ENCODE measurements at regions not wholly inside any gene's neighbourhood (a gene's known extent, or its start where the extent isn't known, plus 50 kb on each side); places are given as distances from the start of the nearest gene placed in this dataset.

DNA sequence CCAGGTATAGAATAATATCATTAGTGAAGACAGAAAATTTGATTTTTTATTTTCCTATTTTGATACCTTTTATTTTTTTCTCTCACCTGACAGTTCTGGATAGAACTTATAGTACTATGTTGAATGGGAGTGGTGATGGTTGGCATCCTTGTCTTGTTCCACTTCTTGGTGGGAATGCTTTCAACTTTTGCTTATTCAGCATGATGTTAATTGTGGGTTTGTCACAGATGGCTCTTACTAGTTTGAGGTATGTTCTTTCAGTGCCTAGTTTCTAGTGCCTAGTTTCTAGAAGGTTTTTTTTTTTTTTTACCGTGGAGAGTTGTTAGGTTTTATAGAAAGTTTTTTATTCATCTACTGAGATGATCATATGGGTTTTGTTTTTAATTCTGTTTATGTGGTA, 516.3 kb upstream of the NOVA1 start:
- Histone ChIP-seq H3K4me3 (ENCODE audit: low read depth, low read length) (no peak overlapping the region), H3K27me3 (ENCODE audit: control insufficient read depth, insufficient read depth, low read length) (no peaks in the 10 kb centered on the region), H3K36me3 (ENCODE audit: control insufficient read depth, insufficient read depth, low read length) (no peaks in the 10 kb centered on the region)
- DNase-seq (ENCODE audit: low read depth) = no peak
- TF ChIP-seq, protein P1, sequence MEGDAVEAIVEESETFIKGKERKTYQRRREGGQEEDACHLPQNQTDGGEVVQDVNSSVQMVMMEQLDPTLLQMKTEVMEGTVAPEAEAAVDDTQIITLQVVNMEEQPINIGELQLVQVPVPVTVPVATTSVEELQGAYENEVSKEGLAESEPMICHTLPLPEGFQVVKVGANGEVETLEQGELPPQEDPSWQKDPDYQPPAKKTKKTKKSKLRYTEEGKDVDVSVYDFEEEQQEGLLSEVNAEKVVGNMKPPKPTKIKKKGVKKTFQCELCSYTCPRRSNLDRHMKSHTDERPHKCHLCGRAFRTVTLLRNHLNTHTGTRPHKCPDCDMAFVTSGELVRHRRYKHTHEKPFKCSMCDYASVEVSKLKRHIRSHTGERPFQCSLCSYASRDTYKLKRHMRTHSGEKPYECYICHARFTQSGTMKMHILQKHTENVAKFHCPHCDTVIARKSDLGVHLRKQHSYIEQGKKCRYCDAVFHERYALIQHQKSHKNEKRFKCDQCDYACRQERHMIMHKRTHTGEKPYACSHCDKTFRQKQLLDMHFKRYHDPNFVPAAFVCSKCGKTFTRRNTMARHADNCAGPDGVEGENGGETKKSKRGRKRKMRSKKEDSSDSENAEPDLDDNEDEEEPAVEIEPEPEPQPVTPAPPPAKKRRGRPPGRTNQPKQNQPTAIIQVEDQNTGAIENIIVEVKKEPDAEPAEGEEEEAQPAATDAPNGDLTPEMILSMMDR (IDR thresholded peaks at IDR 0.05; ENCODE audit: insufficient read depth, low read length, poor library complexity, severe bottlenecking) = no peak

DNA sequence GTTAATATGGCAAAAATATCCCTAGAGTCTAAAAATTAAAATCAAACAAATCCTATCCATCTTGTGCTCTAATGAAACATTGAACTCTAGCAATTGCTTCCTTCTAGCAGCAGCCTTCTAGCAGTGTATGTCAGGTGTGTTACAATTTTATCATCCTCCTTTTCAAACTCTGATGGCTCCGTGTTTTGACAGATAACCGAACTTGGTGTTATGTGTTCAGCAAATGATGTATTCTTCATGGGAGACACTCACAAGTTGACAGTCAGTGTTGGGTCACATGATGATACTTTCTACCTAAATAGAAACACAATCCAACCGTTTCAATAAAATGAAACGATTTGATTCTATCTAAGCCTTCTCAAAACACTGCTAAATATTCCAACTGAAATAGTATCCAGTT, 525.3 kb upstream of the NOVA1 start:
- Histone ChIP-seq H3K4me3 (ENCODE audit: low read depth, low read length) (no peak overlapping the region), H3K36me3 (ENCODE audit: control insufficient read depth, insufficient read depth, low read length) (no peaks in the 10 kb centered on the region), H3K27me3 (ENCODE audit: control insufficient read depth, insufficient read depth, low read length) (no peaks in the 10 kb centered on the region)
- TF ChIP-seq, protein P1 (IDR thresholded peaks at IDR 0.05; ENCODE audit: insufficient read depth, low read length, poor library complexity, severe bottlenecking) = no peak
- DNase-seq (ENCODE audit: low read depth) = no peak

DNA sequence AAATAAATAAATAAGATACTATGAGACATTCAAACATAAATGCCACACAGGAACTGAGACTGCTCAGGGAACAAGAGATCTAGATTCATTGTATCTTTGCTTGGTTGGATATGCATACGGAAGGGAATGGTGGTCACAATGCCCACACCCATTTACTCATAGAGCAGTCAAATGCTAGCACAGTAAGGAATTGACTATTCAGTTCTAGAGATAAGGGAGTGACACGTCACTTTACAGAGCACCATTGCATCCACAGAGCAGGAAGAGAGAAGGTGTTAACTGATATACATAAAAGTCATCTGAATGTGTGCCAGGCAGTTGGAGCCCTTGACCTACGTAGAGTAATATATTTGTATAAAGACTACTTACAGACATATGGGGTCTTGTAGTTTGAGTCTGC, 530.0 kb upstream of the NOVA1 start:
- TF ChIP-seq, protein P1 (IDR thresholded peaks at IDR 0.05; ENCODE audit: insufficient read depth, low read length, poor library complexity, severe bottlenecking) = no peak
- H3K36me3 ChIP-seq (ENCODE audit: control insufficient read depth, insufficient read depth, low read length) = no peaks in the 10 kb centered on the region
- no peak for DNase-seq (ENCODE audit: low read depth)
- H3K27me3 ChIP-seq (ENCODE audit: control insufficient read depth, insufficient read depth, low read length) = no peaks in the 10 kb centered on the region
- H3K4me3 ChIP-seq (ENCODE audit: low read depth, low read length) = no peak overlapping the region

DNA sequence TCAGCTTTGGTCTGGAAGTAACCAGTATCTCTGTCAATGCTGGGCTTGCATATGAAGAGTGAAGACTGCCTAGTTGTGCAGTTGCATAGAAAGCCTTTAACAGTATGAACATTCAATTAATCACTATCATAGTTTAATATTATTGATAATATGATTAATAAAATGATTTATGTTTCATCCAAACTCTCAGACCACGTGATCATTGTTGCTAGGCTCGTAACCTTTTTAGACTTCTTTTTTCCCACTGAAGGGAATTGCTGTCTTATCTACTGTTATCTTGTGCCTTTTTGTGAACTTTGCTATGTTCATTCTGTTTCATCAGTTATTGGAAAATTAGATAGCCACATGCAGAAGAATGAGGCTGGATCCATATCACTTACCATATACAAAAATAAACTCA, 536.4 kb upstream of the NOVA1 start:
- no peaks in the 10 kb centered on the region for H3K27me3 ChIP-seq (ENCODE audit: control insufficient read depth, insufficient read depth, low read length)
- TF ChIP-seq, protein P1 (IDR thresholded peaks at IDR 0.05; ENCODE audit: insufficient read depth, low read length, poor library complexity, severe bottlenecking) = no peak
- no peak for DNase-seq (ENCODE audit: low read depth)
- H3K36me3 ChIP-seq (ENCODE audit: control insufficient read depth, insufficient read depth, low read length) = no peaks in the 10 kb centered on the region
- no peak overlapping the region for H3K4me3 ChIP-seq (ENCODE audit: low read depth, low read length)

DNA sequence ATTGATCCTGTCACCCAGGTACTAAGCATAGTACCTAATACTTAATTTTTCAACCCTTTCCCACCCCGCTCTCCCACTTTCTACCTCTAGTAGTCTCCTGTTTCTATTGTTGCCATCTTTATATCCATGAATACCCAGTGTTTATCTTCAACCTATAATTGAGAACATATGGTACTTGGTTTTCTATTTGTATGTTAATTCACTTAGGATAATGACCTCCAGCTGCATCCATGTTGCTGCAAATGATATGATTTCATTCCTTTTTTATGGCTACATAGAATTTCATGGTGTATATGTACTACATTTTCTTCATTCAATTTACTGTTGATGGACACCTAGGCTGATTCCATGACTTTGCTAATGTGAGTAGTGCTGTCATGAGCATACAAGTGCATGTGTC, 547.3 kb upstream of the NOVA1 start:
- no peaks in the 10 kb centered on the region for H3K36me3 ChIP-seq (ENCODE audit: control insufficient read depth, insufficient read depth, low read length)
- TF ChIP-seq, protein P1 (IDR thresholded peaks at IDR 0.05; ENCODE audit: insufficient read depth, low read length, poor library complexity, severe bottlenecking) = no peak
- no peaks in the 10 kb centered on the region for H3K27me3 ChIP-seq (ENCODE audit: control insufficient read depth, insufficient read depth, low read length)
- no peak for DNase-seq (ENCODE audit: low read depth)
- H3K4me3 ChIP-seq (ENCODE audit: low read depth, low read length) = no peak overlapping the region

DNA sequence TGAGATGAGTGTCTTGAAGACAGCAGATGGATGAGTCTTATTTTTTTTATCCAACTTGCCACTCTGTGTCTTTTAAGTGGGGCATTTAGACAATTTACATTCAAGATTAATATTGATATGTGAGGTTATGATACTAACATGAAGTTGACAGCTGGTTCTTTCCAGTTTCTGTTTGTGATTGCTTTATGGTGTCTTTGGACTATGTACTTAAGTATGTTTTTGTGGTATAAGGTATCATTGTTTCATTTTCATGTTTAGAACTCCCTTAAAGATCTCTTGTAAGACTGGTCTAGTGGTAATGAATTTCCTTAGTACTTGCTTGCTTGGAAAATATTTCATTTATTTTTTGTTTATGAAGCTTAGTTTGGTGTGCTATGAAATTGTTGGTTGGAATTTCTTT, 550.3 kb upstream of the NOVA1 start:
- no peaks in the 10 kb centered on the region for H3K36me3 ChIP-seq (ENCODE audit: control insufficient read depth, insufficient read depth, low read length)
- TF ChIP-seq, protein P1 (IDR thresholded peaks at IDR 0.05; ENCODE audit: insufficient read depth, low read length, poor library complexity, severe bottlenecking) = no peak

More for the DNA sequence above, 550.3 kb upstream of the NOVA1 start:
- no peak overlapping the region for H3K4me3 ChIP-seq (ENCODE audit: low read depth, low read length)
- no peak for DNase-seq (ENCODE audit: low read depth)
- no peaks in the 10 kb centered on the region for H3K27me3 ChIP-seq (ENCODE audit: control insufficient read depth, insufficient read depth, low read length)

Measured in kidney epithelial cell (primary cell).